GM12865 (cell line): ENCODE measurements at regions not wholly inside any gene's neighbourhood (a gene's known extent, or its start where the extent isn't known, plus 50 kb on each side); places are given as distances from the start of the nearest gene placed in this dataset.

ENCODE experiments used
- DNase-seq: peaks from one replicate; pipeline ENCODE4 v3.0.0; 2010; ENCODE audit warnings: low read depth
- H3K4me3 ChIP-seq: 2 replicates; pipeline ENCODE4 v1.5.1; 2011; ENCODE audit warnings: mild to moderate bottlenecking, low read depth, low read length, control low read depth
- TF ChIP-seq, protein P1 (sequence below): IDR thresholded peaks from 2 replicates; pipeline ENCODE4 v1.5.1; 2011; ENCODE audit warnings: low read length, control low read depth, low read depth, inconsistent platforms; ENCODE audit not compliant: insufficient read depth; ENCODE audit errors: missing control alignments

DNA sequence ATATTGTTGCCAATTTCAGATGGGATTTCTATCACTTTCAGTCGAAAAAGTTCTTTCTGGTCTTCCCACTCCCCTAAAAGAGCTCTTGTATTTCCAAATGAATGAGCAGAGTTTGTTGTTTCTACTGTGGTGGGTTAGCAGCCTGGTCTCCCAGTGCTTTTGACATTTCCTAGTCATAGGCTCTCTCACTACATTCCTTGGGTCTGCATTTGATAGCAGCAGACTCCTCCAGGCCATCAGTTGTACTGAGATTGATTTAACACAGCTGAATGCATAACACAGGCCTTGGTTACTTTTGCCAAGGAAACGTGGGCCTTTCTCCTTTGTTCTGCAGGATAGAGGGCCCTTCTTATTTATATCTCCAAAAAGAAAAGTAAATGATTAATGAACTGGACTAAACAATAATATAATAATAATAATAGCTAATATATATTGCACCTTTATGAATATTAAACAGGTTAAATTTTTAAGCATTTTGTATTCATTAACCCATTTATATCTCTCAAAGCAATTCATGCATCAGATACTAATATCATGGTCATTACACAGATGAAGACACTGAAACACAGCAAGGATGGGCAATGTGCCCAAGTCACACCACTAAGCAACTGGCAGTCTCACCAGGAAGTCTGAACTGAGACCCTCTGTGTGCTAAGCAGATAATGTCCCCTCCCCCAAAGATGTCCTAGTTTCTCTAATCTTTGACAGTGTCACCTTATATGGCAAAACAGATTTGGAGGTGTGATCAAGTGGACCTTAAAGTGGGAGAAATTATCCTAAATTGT lies 1579.2 kb downstream of the AACS start:
- H3K4me3 ChIP-seq = no peak overlapping the region
- no peak for DNase-seq
- TF ChIP-seq, protein P1, sequence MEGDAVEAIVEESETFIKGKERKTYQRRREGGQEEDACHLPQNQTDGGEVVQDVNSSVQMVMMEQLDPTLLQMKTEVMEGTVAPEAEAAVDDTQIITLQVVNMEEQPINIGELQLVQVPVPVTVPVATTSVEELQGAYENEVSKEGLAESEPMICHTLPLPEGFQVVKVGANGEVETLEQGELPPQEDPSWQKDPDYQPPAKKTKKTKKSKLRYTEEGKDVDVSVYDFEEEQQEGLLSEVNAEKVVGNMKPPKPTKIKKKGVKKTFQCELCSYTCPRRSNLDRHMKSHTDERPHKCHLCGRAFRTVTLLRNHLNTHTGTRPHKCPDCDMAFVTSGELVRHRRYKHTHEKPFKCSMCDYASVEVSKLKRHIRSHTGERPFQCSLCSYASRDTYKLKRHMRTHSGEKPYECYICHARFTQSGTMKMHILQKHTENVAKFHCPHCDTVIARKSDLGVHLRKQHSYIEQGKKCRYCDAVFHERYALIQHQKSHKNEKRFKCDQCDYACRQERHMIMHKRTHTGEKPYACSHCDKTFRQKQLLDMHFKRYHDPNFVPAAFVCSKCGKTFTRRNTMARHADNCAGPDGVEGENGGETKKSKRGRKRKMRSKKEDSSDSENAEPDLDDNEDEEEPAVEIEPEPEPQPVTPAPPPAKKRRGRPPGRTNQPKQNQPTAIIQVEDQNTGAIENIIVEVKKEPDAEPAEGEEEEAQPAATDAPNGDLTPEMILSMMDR = no peak

- no peak for DNase-seq
- no peak overlapping the region for H3K4me3 ChIP-seq
- TF ChIP-seq, protein P1 = no peak
Measured at GRCh38 chr12:126648074-126648473, 1582.8 kb downstream of the AACS start.

DNA sequence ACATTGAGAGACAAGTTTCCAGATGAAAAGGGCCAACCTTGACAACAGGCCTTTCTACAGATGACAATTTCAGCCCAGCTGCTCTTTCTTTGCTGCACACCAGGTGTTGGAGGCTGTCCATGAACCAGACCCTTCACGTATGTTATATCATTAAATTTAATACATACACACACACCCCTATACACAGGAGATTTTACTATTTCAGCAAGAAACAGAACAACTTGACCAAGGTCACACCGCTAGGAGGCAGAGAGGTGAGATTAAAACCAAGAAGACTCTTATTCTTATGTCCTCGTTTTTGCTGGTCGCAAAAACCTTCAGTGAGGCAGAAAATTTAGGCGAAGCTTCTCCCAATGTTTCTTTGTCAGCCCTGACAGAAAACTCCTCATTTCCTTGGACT lies 1585.9 kb downstream of the AACS start:
- TF ChIP-seq, protein P1 = no peak
- DNase-seq = no peak
- H3K4me3 ChIP-seq = no peak overlapping the region

DNA sequence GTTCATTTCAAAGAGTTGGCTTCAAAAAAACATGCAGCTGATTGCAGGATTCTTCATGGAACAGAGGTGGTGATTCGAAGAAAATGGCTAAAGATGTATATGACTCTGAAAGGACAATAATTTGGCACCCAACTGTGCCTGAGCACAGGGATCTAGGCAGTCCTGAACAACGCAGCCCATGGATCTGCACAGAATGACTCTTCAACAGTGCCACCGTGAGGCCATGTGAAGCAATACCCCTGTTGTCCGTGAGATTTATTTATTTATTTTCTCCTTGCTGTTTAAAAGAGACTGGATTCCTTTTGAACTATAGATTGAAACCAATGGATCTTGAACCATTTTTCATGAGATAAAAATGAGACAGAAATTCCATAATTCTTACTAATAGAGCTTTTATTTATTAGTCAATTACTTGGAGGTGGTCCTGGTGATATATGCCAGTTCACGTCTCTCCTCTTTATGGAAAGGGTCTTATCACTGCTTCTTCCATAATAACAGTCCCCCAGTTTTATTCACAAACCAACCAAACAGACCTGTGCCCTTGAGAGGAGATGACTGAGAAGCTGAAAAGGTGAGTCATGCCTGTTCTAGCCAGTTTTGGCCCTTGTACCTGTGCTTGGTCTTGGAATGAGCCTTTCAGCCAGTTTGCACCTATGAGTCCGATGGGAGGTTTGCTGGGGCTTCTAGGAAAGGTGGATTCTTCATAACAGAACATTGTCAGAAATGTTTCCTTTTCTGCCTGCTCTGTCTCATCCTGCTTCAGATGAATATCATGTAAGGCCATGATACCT lies 1598.3 kb downstream of the AACS start:
- TF ChIP-seq, protein P1 = peak; percentile 3
- DNase-seq = peak; percentile 14
- H3K4me3 ChIP-seq = no peak overlapping the region

DNA sequence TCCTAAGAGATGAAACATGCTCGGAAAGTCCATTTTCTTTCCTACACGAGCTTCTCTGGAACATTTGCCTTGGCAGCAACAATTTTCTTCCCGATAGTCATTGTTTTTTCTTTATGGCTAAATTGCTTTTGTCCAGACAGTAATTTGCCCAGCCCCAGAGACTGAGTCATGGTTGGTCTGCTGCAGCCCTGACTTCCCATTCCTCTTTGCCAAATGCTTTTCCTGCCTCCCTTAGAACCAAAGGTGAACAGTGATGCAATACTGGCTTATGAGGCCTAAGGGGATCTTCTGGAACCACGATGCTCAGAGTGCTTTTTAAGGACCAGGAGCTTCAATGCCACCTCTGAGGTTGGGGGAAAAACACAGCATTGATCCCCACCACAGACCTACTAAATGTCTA lies 1599.6 kb upstream of the TMEM132C start:
- DNase-seq = no peak
- no peak overlapping the region for H3K4me3 ChIP-seq
- TF ChIP-seq, protein P1 = no peak

GRCh38 chr12:126668538-126668937 lies 1598.4 kb upstream of the TMEM132C start:
- TF ChIP-seq, protein P1 = no peak
- DNase-seq = no peak
- no peak overlapping the region for H3K4me3 ChIP-seq

DNA sequence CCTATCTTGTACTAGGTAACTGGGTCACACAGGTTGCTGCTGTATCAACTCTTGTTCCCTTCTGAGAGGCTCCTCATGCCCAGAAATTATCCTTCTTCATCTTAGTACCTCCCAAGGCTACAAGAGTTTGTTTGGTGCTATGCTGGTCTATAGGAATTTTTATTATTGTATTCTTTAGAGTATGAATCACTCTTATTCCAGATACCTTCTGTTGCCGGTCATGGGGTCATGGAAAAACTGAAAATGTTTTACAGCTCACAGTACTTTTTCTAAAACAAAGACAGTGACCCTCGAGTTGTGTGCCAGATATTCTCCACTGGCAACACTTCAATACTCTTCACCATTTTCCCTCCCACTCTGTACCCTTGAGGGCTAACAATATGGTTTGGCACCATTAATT lies 1598.0 kb upstream of the TMEM132C start:
- DNase-seq = no peak
- no peak overlapping the region for H3K4me3 ChIP-seq
- TF ChIP-seq, protein P1 = no peak
